ENCODE measurements at regions not wholly inside any gene's neighbourhood (a gene's known extent, or its start where the extent isn't known, plus 50 kb on each side); places are given as distances from the start of the nearest gene placed in this dataset.
A peak's percentile ranks its signal among the peaks of the same experiment; 100 is the strongest.
"Not testable (repeated sequence)": the region's sequence is repeated elsewhere in the genome, so short reads cannot be mapped to it uniquely, and the experiment has no call there.

DNA sequence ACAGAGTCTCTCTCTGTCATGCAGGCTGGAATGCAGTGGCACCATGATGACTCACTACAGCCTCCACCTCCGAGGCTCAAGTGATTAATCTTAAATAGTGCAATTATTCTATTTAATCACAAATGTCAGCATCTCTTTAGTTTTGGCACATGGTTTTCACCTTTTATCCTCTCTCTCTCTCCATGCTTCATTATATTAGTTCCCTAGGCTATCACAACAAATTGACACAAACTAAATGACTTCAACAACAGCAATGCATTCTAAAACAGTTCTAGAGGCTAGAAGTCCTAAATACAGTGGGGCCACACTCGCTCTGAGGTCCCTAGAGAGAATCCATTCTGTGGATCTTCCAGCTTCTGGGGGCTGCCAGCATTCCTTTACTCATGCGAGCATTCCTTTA, 178.2 kb upstream of the ZNG1F start:
- DNase-seq, result not testable (repeated sequence)

DNA sequence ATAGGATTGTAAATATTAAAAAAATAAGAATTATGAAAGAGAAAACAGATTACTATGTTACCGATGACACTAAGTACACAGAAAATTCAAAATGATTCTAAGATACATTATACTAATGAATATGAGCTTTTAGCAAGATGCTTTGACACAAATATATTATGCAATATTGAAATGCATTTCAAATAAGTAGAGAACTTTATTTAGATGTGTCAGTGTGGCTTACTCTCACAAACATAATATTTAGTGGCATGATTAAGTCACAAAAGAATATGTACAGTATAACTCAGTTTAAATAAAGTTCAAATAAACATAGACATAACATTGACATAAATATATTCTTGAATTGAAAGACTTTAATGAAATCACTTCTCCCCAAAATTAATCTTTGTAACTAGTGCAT, 172.7 kb upstream of the ZNG1F start:
- DNase-seq, result not testable (repeated sequence)

DNA sequence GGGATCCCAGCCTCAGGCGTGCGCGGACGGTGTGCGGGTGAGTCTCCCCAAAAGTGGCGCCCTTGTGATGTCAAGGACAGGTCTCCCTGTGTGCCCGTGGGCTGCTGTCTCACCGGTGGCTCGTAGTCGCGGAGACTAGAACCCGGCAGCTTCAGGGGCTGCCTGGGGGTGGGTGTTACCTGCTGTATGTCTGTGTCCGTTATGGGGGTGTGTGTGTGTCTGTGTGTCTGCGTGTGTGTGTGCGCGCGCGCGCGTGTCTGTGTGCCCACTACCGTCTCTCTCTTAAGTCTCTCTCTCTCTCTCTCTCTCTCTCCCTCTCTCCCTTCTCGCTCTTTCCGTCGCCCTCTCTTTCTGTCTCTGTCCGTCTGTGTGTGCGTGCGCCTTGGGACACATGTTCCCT, 170.0 kb upstream of the ZNG1F start:
- peak in 20 of 58 donors; percentile 1 to 66 (median 36) for DNase-seq

DNA sequence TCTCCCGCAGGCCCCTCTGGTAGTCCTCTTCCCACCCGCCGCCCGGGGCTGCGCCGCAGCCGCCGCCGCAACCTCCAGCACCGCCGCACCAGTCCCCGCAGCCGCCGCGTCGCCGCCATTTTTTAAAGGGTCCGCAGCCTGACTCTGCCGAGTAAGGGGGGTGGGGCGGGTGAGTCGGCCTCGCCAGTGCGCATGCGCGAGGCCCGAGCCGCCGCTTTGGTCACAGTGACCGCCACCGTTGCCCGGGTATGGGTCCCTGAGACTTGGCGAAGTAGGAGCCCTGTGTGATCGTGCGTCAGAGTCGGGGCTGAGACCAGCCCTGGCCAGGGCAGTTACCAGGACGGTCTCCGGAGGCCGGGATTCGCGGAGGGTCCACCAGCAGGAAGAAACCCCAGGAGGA, 169.6 kb upstream of the ZNG1F start:
- peak in 53 of 58 donors; percentile 5 to 88 (median 66) for DNase-seq

DNA sequence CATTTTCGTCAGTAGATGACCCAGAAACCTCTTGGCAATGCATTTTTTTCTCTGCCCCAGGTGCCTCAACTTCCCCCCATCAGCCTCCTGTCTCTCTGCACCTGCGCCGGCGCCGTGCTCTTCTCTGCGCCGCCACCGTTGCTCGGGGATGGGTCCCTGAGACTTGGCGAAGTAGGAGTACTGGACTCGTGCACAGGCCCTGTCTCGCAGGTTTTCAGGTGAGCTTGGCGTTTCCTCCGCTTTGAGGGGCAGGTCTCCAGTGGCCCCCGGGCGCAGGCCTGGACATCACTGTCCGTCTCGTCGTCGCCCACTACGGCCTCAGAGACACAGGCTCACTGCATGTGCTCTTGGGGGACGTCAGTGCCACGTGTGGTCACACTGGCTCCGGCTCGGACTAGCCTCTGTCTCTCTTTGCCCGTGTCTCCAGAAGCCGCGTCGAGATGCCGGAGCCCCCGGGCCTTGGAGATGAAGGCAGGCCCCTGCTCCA, 168.8 kb upstream of the ZNG1F start:
- DNase-seq, result peak in 1 of 58 donors; percentile 21

DNA sequence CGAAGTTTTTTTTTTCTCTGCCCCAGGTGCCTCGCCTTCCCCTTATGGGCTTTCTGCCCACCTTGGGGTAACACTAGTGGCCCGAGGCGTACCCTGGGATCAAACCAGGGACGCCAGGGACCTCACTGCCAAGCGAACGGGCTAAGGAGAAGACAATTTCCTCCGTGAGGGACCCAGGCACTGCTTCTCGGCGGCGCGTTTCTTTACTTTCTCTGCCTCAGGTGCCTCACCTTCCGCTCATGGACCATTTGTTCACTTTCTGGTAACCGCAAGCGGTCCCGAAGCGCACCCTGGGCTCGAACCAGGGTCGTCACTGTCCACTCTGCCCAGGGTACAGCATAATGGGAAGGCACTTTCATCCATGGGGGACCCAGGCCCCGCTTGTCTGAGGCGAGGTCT, 168.2 kb upstream of the ZNG1F start:
- DNase-seq, result not testable (repeated sequence)

DNA sequence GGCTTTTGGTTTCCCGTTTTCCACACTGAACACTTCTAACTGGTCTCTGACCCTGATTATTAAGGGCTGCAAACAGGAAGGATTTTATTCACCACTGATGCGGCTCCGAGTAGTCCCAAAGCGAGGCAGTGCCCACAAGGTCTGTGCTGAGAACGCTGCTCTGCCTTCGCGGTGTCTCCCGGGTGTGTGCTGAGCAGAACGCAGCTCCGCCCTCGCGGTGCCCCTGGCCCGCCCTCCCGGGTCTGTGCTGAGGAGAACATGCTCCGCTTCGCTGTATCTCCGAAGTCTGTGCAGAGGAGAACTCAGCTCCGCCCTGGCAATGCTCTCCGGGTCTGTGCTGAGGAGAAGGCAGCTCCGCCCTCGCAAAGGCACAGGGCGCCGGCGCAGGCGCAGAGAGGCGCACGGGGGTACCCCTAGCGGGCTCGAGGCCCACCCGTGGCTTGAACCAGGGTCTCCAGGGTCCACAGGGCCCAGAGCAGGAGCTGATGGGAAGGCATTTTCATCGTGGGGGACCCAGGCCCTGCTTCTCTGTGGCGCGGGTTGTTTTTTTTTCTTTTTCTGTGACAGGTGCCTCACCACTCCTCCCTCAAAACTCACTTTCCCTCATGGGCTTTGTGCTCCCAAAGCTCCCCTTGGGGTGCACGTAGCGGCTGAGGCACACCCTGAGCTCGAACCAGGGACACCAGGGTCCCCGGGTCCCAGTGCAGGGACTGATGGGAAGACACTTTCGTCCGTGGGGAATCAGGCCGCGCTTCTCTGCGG, 167.7 kb upstream of the ZNG1F start:
- DNase-seq, result peak in 25 of 58 donors; percentile 2 to 71 (median 29)

DNA sequence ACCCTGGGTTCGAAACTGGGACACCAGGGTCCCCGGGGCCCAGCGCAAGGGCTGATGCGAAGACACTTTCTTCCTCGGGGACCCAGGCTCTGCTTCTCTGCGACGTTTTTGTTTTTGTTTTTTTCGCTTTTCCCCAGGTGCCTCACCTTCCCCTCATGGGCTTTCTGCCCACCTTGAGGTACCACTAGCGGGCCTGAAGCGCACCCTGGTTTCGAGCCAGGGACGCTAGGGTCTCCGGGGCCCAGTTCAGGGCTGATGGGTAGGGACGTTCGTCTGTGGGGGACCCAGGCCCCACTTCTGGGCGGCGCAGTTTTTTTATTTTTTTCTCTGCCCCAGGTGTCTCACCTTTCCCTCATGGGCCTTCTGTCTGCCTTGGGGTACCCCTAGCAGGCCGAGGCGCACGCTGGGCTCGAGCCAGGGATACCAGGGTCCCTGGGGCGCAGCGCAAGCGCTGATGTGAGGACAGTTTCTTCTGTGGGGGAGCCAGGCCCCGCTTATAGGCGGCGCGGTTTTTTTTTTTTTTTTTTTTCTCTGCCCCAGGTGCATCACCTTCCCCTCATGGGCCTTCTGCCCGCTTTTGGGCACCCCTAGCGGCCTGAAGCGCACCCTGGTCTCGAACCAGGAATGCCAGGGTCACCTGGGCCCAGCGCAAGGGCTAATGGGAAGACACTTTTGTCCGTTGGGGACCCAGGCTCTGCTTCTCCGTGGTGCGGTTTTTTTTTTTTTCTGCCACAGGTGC, 166.8 kb upstream of the ZNG1F start:
- DNase-seq, result not testable (repeated sequence)

DNA sequence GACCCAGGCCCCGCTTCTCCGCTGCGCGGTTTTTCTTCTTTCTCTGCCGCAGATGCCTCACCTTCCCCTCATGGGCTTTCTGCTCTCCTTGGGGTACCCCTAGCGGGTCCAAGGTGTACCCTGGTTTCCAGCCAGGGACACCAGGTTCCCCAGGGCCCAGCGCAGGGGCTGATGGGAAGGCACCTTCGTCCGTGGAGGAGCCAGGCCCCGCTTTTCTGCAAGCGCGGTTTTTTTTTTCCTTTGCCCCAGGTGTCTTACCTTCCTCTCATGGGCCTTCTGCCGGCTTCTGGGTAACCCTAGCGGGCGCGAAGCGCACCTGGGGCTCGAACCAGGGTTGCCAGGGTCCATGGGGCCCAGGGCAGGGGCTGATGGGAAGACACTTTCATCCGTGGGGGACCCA, 165.9 kb upstream of the ZNG1F start:
- DNase-seq, result not testable (repeated sequence)

DNA sequence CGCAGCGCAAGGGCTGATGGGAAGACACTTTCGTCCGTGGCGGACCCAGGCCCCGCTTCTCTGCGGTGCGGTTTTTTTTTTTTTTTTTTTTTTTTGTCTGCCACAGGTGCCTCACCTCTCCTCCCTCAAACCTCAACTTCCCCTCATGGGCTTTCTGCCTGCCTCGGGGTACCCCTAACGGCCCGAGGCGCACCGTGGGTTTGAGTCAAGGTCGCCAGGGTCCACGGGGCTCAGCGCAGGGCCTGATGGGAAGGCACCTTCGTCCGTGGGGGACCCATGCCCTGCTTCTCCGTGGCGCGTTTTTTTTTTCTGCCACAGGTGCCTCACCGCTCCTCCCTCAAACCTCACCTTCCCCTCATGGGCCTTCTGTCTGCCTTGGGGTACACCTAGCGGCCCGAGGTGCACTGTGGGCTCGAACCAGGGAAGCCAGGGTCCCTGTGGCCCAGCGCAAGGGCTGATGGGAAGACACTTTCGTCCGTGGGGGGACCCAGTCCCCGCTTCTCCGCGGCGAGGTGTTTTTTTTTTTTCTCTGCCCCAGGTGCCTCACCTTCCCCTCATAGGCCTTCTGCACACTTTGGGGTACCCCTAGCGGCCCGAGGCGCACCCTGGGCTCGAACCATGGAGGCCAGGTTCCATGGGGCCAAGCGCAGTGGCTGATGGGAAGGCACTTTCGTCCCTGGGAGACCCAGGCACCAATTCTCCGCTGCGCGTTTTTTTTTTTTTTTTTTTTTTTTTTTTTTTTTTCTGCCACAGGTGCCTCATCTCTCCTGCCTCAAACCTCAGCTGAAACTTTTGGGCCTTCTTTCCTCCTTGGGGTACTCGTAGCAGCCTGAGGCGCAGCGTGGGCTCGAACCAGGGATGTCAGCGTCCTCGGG, 165.2 kb upstream of the ZNG1F start:
- DNase-seq, result not testable (repeated sequence)

DNA sequence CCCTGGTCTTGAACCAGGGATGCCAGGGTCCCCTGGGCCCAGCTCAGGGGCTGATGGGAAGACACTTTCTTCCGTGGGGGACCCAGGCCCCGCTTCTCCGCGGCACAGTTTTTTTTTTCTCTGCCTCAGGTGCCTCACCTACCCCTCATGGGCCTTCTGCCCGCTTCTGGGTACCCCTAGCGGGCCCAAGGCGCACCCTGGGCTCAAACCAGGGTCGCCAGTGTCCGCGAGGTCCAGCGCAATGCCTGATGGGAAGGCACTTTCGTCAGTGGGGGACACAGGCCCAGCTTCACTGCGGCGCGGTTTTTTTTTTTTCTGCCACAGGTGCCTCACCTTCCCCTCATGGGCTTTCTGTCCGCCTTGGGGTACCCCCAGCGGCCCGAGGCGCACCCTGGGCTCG, 163.9 kb upstream of the ZNG1F start:
- not testable (repeated sequence) for DNase-seq

DNA sequence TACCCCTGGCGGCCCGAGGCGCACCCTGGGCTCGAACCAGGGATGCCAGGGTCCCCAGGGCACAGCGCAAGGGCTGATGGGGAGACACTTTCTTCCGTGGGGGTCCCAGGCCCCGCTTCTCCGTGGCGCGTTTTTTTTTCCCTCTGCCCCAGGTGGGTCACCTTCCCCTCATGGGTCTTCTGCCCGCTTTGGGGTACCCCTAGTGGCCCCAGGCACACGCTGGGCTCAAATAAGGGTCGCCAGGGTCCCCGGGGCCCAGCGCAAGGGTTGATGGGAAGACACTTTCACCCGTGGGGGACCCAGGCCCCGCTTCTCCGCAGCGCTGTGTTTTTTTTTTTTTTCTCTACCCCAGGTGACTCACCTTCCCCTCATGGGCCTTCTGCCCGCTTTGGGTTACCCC, 163.3 kb upstream of the ZNG1F start:
- not testable (repeated sequence) for DNase-seq

DNA sequence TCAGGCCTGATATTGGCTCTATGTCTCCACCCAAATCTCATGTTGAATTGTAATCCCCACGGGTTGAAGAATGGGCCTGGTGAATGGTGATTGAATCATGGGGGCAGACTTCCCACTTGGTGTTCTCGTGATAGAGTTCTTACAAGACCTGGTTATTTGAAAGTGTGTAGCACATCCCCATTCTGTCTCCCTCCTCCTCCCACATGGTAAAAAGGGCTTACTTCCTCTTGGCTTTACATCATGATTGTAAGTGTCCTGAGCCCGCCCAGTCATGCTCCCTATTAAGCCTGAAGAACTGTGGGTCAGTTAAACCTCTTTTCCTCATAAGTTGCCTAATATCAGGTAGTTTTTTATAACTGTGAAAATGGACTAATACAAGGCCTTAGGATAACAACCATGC, 158.8 kb upstream of the ZNG1F start:
- not testable (repeated sequence) for DNase-seq

DNA sequence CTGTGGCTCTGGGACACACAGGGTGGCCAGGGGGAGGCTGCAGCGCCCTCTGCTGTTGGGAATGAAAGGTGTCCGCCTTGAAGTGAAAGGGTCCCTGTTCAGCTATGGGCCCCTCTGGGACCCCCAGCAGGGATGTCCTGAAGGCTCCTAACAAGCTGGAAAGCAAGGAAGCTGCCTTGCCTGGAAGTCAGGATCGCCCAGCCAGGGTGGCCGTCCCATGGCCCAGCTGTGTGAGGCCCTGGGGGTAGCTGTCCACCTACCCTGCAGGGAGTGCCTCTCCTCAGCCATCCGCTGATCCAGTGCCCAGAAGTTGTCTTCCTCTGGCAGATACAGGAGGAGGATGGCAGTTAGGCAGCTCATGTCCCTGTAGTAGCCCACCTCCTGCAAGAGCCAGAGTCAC, 143.4 kb upstream of the ZNG1F start:
- not testable (repeated sequence) for DNase-seq

DNA sequence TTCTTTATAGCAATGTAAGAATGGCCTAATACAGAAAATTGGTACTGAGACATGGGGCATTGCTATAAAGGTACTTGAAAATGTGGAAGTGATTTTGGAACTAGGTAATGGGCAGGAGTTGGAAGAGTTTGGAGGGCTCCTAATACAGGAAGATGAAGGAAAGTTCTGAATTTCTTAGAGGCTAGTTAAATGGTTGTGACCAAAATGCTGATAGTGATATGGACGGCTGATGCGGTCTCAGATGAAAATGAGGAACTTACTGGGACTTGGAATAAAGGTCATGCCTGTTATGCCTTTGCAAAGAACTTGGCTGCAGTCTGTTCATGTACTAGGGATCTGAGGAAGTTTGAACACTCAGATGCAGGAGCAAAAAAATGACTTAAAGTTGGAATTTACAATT, 132.2 kb upstream of the ZNG1F start:
- not testable (repeated sequence) for DNase-seq

DNA sequence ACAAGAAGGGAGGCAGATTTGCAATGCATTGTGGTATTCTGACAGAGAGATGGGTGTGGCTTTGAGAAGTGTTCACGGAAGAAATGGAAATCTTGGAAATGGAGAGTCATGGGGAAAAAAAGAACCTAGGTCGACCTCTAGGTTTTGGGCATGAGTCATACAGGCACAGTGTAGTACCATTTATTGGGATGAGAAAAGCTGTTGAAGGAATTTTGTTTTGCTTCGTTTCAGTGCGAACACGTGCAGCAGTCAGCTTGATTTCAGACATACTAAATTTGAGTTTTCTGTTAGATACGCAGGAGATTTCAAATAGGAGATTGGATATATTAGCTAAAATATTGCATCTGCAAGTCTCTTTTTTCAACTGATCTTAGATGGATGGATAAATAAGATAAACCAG, 119.8 kb upstream of the ZNG1F start:
- not testable (repeated sequence) for DNase-seq

DNA sequence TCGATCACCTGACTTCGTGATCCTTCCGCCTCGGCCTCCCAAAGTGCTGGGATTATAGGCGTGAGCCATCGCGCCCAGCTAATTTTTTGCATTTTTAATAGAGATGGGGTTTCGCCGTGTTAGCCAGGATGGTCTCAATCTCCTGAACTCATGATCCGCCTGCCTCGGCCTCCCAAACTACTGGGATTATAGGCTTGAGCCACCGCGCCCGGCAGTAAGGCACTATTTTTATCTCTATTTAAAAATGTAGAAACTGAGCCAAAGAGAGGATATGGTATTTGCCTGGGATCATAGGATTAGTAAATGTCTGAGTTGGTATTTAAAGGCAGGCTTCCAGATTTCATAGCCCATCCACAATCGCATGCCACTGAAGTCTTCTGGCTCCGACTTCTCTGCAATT, 96.6 kb upstream of the ZNG1F start:
- not testable (repeated sequence) for DNase-seq

DNA sequence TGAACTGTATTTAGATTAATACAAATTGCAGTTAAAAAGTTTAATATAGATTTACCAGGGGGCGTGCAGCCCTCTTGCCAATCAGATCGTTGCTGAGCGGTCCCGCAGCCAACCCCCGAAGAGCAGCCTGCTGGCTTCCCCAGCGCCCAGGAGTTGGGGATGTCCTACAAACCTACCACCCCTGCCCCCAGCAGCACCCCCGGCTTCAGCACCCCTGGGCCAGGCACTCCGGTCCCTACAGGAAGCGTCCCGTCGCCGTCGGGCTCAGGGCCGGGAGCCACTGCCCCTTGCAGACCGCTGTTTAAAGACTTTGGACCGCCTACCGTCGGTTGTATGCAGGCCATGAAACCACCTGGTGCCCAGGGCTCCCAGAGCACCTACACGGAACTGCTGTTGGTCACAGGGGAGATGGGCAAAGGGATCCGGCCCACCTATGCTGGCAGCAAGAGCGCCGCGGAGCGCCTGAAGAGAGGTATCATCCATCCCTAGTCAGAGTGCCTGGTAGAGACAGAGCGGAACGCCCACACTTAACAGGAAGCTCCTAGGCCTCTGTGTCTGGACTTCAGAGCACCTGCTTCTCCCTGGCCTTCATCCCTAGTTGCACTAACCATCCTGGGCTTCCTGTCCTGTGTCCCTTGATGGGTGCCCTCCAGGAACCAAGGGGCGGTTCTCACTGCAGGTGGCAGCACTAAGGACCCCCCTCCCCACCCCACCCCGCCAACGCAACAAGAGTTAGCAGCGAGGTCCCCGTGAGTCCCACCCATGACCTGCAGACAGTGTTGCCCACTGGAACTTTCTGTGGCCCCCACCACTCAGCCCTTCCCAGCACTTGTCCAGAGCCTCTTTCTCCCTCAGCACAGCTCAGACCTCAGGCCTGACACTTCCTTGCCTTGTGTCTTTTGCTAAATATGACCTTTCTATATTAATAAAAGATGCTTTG, 91.5 kb upstream of the ZNG1F start:
- not testable (repeated sequence) for DNase-seq

DNA sequence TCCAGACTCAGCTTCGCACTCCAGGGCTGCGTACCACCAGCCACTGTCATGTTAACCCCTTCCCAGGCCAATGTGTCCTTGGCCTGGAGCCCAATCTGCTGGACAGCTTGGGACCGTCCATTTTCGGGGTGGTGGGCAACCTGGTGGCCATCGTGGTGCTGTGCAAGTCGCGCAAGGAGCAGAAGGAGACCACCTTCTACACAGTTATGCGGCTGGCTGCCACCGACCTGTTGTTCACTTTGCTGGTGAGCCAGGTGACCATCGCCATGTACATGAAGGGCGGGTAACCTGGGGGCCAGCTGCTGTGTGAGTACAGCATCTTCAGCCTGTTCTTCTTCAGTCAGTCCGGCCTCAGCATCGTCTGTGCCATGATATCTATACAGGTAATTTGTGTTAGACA, 90.3 kb upstream of the ZNG1F start:
- not testable (repeated sequence) for DNase-seq

DNA sequence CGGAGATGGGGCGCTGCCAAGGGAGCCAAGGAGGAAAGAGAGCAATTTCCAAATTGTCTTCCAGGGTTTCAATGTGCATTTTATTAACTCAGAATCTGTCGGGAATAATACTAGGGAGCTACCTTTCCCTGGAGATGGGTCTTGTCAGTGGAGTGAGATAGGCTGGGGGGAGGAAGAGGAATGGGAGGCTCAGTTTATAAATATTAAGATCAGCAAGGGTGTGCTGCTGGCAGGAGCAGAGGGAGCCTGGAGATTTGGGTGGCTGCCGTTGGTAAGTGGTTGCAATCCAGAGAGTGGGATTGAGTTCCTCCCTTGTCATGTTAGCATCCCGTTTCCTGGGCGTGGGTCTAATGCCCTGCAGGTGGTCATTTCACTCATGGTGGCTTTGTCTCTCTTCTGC, 89.9 kb upstream of the ZNG1F start:
- not testable (repeated sequence) for DNase-seq

All from anterior cingulate cortex (tissue), 58 donors.